Fibroblast of villous mesenchyme (primary cell): ENCODE measurements at regions not wholly inside any gene's neighbourhood (a gene's known extent, or its start where the extent isn't known, plus 50 kb on each side); places are given as distances from the start of the nearest gene placed in this dataset.

ENCODE experiments used
- DNase-seq: peaks from one replicate; pipeline ENCODE4 v3.0.0-alpha.2; 2010; ENCODE audit warnings: low read depth
- H3K4me3 ChIP-seq: 2 replicates; pipeline ENCODE4 v1.5.1; 2011; ENCODE audit warnings: low read depth, mild to moderate bottlenecking, low read length
- TF ChIP-seq, protein P1 (sequence below): IDR thresholded peaks from 2 replicates; pipeline ENCODE4 v1.5.1; 2012; ENCODE audit warnings: low read depth, mild to moderate bottlenecking, low read length; ENCODE audit not compliant: insufficient read depth

DNA sequence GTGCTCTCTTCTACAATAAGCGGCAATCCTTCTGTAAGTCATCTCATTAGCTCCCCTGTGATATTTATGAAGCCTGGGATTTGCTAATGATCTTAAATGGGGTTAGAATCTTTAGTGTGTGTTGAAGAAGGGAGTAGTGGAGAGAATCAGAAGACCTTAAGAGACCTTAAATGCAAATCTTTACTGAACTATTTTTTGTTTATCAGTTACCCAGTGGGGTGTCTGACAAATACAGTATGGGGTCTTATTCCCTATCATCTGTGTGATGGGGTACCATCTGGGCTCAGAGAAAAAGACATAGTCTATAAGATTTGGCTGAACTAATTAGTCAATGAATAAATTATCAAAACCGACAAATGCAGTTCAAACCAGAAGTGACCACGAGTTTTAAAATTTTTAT, 378.4 kb upstream of the SGCD start:
- TF ChIP-seq, protein P1, sequence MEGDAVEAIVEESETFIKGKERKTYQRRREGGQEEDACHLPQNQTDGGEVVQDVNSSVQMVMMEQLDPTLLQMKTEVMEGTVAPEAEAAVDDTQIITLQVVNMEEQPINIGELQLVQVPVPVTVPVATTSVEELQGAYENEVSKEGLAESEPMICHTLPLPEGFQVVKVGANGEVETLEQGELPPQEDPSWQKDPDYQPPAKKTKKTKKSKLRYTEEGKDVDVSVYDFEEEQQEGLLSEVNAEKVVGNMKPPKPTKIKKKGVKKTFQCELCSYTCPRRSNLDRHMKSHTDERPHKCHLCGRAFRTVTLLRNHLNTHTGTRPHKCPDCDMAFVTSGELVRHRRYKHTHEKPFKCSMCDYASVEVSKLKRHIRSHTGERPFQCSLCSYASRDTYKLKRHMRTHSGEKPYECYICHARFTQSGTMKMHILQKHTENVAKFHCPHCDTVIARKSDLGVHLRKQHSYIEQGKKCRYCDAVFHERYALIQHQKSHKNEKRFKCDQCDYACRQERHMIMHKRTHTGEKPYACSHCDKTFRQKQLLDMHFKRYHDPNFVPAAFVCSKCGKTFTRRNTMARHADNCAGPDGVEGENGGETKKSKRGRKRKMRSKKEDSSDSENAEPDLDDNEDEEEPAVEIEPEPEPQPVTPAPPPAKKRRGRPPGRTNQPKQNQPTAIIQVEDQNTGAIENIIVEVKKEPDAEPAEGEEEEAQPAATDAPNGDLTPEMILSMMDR = no peak
- no peak for DNase-seq
- no peak overlapping the region for H3K4me3 ChIP-seq

DNA sequence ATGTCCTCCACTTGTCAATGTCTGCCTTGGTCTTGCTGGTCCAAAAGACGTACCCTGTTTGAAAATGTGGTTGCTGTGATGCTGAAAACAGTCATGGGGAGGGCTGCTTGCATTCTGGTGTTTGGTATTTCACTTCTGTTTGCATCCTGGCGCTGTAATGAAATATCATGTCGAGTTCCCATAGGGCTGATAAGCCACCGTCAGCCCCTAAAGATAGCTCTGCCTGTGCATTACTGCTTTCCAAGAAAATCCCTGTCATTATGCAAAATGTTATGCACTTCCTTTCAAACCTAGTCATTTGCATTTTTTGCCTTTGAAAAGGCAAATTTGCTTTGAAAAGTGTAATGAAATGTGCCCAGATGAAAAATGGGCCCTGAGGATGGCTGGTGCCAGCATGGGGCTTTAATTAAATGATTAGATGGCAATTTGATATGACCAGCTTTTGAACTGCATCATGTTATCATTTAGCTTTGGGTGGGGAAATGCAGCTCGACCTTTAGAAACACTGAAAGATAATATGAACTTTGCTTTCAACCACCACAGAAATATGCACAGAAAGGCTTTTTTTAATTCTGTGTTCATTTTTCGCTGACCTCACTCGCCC, 374.4 kb upstream of the SGCD start:
- DNase-seq = no peak
- TF ChIP-seq, protein P1 = no peak
- H3K4me3 ChIP-seq = no peak overlapping the region

DNA sequence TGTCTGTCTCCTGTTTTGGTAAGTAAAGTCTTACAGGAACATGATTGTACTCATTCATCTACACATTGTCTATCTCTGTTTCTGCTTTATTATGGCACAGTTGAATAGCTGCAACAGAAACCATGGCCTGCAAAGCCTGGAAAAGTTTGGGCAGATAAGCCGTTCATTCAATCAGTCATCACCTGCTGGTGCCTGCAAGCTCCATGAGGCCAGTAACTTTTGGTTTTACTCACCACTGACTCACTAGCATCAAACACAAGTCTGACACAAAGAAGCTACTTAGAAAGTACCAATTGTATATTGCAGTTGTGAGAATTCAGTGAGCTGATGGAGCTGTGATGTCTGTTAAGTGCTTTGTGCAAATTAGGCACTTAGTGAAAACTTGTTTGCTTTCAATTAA, 373.6 kb upstream of the SGCD start:
- DNase-seq = no peak
- TF ChIP-seq, protein P1 = no peak
- no peak overlapping the region for H3K4me3 ChIP-seq

DNA sequence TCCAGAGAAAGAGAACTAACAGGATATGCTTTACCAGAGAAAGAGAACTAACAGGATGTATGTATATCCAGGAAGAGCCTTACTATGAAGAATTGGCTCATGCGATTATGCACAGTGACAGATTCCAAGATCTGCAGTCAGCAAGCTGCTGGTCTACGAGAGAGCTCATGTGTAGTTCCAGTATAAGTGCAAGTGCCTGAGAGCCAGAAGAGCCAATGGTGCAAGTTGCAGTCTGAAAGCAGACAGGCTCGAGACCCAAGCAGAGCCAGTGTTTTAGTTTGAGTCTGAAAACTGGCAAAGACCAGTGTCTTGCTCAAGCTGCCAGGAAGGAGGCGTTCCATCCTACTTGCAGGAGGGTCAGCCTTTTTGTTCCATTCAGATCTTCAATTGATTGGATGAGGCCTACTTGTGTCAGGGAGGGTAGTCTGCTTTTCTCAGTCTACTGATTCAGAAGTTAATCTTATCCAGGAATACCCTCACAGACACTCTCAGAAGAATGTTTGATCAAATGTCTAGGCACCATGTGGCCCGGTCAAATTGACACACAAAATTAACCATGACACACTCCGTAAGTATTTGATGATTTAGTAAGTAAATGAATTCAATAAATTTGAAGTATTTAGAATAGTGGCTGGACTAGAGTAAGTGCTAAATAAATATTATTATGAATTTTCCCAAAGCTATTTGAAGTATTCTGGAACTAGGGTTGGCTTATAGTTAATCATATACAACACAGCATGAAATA, 372.1 kb upstream of the SGCD start:
- H3K4me3 ChIP-seq = no peak overlapping the region
- DNase-seq = no peak
- TF ChIP-seq, protein P1 = no peak

DNA sequence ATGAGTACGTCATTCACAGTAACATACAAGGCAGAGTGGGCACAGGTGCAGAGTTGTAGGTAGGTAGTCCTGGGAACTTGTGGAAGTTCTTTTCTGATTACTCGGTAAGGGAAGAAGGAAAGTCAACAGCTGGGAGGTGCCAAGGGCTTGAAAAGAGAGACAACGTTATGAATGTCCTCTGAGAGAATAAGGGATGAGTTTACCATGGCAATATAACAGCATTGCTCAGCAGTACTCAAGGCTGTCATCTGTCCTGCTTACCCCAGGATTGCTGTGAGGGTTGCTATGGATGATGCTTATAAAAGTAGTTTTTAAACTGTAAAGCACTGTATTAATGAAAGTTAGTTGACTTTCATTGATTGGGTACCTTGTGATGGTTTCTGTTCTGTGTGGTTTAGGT, 369.1 kb upstream of the SGCD start:
- H3K4me3 ChIP-seq = no peak overlapping the region
- DNase-seq = no peak
- TF ChIP-seq, protein P1 = no peak

DNA sequence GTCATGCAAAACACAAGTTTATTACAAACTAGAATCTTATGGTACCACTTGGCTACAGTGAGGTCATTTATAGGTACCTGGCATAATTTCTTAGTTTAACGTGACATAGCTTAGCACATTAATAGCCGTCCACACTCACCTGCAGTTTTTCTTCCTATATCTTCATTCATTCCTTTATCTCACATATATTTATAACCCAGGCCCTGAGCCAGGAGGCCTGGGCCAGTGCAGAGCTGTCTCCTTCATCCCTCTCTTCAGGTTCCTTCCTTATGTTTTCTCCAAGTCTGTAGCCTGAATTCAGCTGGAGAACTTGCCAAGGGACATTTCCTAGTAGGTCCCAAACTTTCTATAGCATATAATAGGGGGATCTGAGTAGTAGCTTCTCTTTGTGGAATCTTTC, 367.9 kb upstream of the SGCD start:
- TF ChIP-seq, protein P1 = no peak
- no peak overlapping the region for H3K4me3 ChIP-seq
- no peak for DNase-seq
